ENCODE measurements at regions not wholly inside any gene's neighbourhood (a gene's known extent, or its start where the extent isn't known, plus 50 kb on each side); places are given as distances from the start of the nearest gene placed in this dataset.

DNA sequence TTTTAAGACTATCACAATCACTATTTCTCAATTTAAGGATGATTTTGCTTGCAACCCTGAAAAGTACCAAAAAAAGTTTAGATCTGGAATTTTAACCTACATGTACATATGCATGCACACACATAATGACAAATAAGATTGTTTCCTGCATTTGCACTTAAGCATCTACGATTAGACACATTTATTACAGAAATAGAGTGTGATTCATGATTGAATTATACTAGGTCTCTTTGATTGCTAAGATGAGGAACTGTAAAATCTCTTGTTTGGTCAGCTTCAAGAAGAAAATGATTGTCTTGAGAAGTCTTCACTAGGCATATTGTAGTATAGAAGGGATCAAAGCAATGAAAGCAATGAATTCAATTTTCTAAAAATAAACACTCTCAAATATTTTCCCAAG is 185.9 kb upstream of the AGR3 start:
- Histone ChIP-seq H3K4me1 (no peaks in the 10 kb centered on the region), H3K9me3 (no peaks in the 10 kb centered on the region), H3K4me2 (no peak overlapping the region), H3K27ac (no peak overlapping the region), H3K4me3 (no peak overlapping the region)
- TF ChIP-seq FOSB (CRISPR knock-in tag; IDR thresholded peaks at IDR 0.05): no peak
- no peak for TF ChIP-seq SMC3 (IDR thresholded peaks at IDR 0.05)
- no peak for TF ChIP-seq CBX2 (IDR thresholded peaks at IDR 0.05; ENCODE audit: borderline replicate concordance, low read depth)
- no peak for TF ChIP-seq KDM5A (IDR thresholded peaks at IDR 0.05)
- no peak for TF ChIP-seq EHF (CRISPR knock-in tag; IDR thresholded peaks at IDR 0.05)
- POLR2A ChIA-PET: no interaction called here
- ATAC-seq (no peak), DNase-seq (ENCODE audit: low read depth in 1 of 2, low spot score in 1 of 2) (no peak), FAIRE-seq (peak; percentile 51)
- whole genome bisulfite sequencing (ENCODE audit: missing lambda C conversion rate): 74% methylated on average over 1 of the region's 1 CpG
- CTCF ChIA-PET: no interaction called here

DNA sequence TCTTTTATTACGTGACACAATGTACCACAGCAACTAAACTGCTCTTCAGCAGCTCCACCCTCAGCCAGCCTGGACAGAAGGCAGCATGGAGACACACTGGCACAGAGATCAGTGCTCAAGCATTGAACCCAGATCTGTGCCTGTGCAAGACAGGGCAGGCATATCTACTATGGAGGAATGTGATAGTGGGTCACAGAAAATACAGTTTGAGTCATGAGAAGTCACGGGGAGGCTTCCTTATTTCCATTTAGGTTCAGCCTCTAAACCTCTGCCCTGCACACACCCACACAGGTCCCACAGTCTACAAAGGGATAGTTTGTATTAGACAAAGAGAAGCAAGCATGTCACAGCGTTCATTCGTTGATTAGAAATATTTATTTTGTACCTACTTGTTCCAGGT is 187.4 kb upstream of the AGR3 start:
- Histone ChIP-seq H3K4me1 (no peaks in the 10 kb centered on the region), H3K9me3 (no peaks in the 10 kb centered on the region), H3K27ac (no peak overlapping the region), H3K4me3 (no peak overlapping the region), H3K4me2 (no peak overlapping the region)
- TF ChIP-seq, protein P1, sequence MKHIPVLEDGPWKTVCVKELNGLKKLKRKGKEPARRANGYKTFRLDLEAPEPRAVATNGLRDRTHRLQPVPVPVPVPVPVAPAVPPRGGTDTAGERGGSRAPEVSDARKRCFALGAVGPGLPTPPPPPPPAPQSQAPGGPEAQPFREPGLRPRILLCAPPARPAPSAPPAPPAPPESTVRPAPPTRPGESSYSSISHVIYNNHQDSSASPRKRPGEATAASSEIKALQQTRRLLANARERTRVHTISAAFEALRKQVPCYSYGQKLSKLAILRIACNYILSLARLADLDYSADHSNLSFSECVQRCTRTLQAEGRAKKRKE (CRISPR knock-in tag; IDR thresholded peaks at IDR 0.05; ENCODE audit: low read depth): no peak
- TF ChIP-seq RNF2 (IDR thresholded peaks at IDR 0.05; ENCODE audit: borderline replicate concordance, low read depth): no peak
- TF ChIP-seq HEYL (CRISPR knock-in tag; IDR thresholded peaks at IDR 0.05): no peak
- TF ChIP-seq, protein P2, sequence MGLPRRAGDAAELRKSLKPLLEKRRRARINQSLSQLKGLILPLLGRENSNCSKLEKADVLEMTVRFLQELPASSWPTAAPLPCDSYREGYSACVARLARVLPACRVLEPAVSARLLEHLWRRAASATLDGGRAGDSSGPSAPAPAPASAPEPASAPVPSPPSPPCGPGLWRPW (IDR thresholded peaks at IDR 0.05): no peak
- TF ChIP-seq NR3C1 (IDR thresholded peaks at IDR 0.05): no peak
- TF ChIP-seq, protein P3, sequence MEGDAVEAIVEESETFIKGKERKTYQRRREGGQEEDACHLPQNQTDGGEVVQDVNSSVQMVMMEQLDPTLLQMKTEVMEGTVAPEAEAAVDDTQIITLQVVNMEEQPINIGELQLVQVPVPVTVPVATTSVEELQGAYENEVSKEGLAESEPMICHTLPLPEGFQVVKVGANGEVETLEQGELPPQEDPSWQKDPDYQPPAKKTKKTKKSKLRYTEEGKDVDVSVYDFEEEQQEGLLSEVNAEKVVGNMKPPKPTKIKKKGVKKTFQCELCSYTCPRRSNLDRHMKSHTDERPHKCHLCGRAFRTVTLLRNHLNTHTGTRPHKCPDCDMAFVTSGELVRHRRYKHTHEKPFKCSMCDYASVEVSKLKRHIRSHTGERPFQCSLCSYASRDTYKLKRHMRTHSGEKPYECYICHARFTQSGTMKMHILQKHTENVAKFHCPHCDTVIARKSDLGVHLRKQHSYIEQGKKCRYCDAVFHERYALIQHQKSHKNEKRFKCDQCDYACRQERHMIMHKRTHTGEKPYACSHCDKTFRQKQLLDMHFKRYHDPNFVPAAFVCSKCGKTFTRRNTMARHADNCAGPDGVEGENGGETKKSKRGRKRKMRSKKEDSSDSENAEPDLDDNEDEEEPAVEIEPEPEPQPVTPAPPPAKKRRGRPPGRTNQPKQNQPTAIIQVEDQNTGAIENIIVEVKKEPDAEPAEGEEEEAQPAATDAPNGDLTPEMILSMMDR (IDR thresholded peaks at IDR 0.05): no peak
- no peak for TF ChIP-seq ESRRA (IDR thresholded peaks at IDR 0.05; ENCODE audit: borderline replicate concordance, low read length)
- 83% methylated on average over 4 of the region's 4 CpGs for WGBS (ENCODE audit: missing lambda C conversion rate)
- DNase-seq (ENCODE audit: low read depth in 1 of 2, low spot score in 1 of 2) (no peak), ATAC-seq (no peak), FAIRE-seq (no peak)
- ChIA-PET CTCF (no interaction called here), POLR2A (no interaction called here)

DNA sequence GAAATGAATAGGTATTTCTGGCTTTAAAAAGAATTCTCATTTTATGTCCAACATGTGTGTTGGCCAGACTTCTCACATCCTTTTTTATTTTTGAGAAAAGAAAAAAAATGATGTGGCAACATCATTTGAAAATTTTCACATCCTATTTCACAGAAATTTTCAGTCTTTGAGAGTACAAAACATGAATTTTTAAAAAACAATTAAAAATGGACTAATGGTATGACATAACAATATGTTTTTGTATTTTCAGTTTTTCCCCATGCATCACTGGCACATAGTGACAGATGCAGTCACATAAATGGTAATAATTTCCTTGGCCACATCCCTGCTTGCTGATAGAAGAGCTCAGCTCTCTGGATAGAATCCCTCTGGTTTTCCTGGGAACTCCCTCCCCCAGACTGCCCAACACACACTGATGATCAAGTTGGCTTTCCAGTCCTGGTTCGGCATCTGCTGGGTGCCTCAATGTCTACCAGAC is 188.5 kb upstream of the AGR3 start:
- no peak for TF ChIP-seq EP300 (IDR thresholded peaks at IDR 0.05)
- TF ChIP-seq ZSCAN20 (CRISPR knock-in tag; IDR thresholded peaks at IDR 0.05): no peak
- TF ChIP-seq HOXB5 (CRISPR knock-in tag; IDR thresholded peaks at IDR 0.05): no peak
- no peak for TF ChIP-seq TFCP2L1 (CRISPR knock-in tag; IDR thresholded peaks at IDR 0.05)
- H3K27ac ChIP-seq: no peak overlapping the region
- H3K4me2 ChIP-seq: no peak overlapping the region
- POLR2A ChIA-PET: no interaction called here
- FAIRE-seq (no peak), ATAC-seq (no peak), DNase-seq (ENCODE audit: low read depth in 1 of 2, low spot score in 1 of 2) (no peak)
- H3K9me3 ChIP-seq: no peaks in the 10 kb centered on the region
- H3K4me1 ChIP-seq: no peaks in the 10 kb centered on the region
- no peak overlapping the region for H3K4me3 ChIP-seq
- CTCF ChIA-PET: no interaction called here
- 83% methylated on average over 1 of the region's 1 CpG for WGBS (ENCODE audit: missing lambda C conversion rate)

DNA sequence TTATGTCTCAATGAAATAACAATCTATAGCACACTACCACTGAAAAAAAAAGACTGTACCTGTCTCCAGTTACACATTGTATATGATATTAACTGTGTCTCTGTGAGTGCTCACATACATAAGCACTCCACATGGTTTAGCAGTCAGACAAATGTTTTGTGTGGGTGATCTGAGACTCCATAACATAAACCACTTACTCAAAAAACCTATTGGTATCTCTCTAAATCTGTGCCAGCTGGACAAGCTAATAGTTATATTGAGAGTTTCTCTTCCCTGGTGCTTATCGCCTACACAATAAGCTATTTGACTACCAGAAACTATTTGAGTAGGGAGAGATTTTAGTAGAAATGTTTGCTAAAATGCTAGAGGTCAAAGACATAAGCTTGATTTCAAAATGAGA is 190.1 kb upstream of the AGR3 start:
- Histone ChIP-seq H3K4me1 (no peaks in the 10 kb centered on the region), H3K9me3 (no peaks in the 10 kb centered on the region), H3K27ac (no peak overlapping the region), H3K4me3 (no peak overlapping the region), H3K4me2 (no peak overlapping the region)
- no peak for ATAC-seq
- no peak for DNase-seq (ENCODE audit: low read depth in 1 of 2, low spot score in 1 of 2)
- CTCF ChIA-PET: no interaction called here
- POLR2A ChIA-PET: interaction anchor here (0.5 kb wide), 1 partner anchor 231 kb away, joined by 3 read pairs; no protein-coding TSS in a partner anchor
- no peak for FAIRE-seq
- 93% methylated on average over 1 of the region's 1 CpG for WGBS (ENCODE audit: missing lambda C conversion rate)
- no peak for TF ChIP-seq HOXA7 (CRISPR knock-in tag; IDR thresholded peaks at IDR 0.05)
- no peak for TF ChIP-seq NFE2L2 (conservative IDR thresholded peaks at IDR 0.05; ENCODE audit: low read length)
- TF ChIP-seq, protein P1 (CRISPR knock-in tag; IDR thresholded peaks at IDR 0.05; ENCODE audit: low read depth): no peak
- TF ChIP-seq CHD2 (IDR thresholded peaks at IDR 0.05; ENCODE audit: low read length, partially characterized antibody): no peak
- TF ChIP-seq SMC3 (IDR thresholded peaks at IDR 0.05): no peak
- no peak for TF ChIP-seq KDM1A (IDR thresholded peaks at IDR 0.05; ENCODE audit: low read depth)
- TF ChIP-seq ZFP36 (IDR thresholded peaks at IDR 0.05; ENCODE audit: borderline replicate concordance, partially characterized antibody): no peak
- TF ChIP-seq, protein P4, sequence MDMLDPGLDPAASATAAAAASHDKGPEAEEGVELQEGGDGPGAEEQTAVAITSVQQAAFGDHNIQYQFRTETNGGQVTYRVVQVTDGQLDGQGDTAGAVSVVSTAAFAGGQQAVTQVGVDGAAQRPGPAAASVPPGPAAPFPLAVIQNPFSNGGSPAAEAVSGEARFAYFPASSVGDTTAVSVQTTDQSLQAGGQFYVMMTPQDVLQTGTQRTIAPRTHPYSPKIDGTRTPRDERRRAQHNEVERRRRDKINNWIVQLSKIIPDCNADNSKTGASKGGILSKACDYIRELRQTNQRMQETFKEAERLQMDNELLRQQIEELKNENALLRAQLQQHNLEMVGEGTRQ (IDR thresholded peaks at IDR 0.05): no peak
- TF ChIP-seq, protein P2 (IDR thresholded peaks at IDR 0.05): no peak
